Kasumi-1 (cell line): ENCODE measurements at regions not wholly inside any gene's neighbourhood (a gene's known extent, or its start where the extent isn't known, plus 50 kb on each side); places are given as distances from the start of the nearest gene placed in this dataset.
"Not testable (repeated sequence)": the region's sequence is repeated elsewhere in the genome, so short reads cannot be mapped to it uniquely, and the experiment has no call there.

ENCODE experiments used
- DNase-seq, 2 experiments: peaks; one replicate each; lab custom pipeline; 2025; lab: John Stamatoyannopoulos, UW

DNA sequence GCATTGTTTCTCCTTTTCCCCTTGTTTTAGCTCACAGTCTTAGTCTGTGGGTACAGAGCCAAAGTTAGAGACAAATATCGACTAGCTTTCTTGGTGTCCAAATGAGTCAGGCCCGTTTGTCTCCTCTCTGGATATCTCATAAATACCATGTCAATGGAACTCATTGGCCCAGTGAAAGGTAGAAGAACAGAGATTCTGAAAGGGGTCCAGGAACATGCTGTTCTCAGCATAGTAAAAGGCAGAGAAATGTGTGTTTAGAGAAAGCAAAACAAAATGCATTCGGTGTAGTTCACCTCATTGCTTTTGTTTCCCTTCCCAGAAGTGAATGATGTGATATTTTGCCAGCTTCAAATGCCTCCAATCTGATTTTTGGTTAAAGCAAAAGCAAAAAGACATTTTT lies 238.6 kb upstream of the SLC8A1 start:
- DNase-seq: no peak

DNA sequence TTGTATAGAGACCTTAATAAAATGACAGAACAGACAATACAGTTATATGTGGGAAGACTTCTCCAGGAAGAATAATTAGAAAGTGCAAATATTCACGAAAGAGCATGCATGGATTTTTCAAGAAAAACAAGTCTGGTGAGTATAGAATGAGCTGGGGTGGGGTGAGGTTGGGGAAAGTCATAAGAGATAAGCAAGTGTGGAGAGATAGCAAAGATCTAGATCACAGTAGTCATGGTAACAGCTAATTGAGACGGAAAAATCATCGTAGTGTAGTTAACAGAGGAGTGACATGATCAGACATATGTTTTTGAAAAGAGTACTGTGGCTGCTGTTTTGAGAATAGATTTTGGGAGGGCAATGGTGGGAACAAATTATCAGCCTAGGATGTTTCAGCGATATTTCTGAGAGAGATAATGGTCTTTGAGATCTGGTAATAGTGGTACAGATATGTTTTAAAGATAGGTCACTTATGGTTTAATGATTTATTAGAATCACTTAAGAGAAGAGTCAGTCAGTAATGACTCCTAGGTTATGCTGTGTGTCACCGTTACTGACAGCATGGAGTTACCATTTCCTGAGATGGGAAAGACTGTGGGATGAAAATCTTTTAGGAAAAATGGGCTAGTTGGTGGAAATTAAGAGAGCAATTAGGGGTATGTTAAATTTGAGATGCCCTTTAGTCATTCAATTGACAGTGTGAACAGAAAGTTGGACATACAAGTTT lies 248.5 kb upstream of the SLC8A1 start:
- DNase-seq: no peak

- DNase-seq: not testable (repeated sequence)
Observed at GRCh38 chr2:40712197-40712894, 260.5 kb upstream of the SLC8A1 start.

DNA sequence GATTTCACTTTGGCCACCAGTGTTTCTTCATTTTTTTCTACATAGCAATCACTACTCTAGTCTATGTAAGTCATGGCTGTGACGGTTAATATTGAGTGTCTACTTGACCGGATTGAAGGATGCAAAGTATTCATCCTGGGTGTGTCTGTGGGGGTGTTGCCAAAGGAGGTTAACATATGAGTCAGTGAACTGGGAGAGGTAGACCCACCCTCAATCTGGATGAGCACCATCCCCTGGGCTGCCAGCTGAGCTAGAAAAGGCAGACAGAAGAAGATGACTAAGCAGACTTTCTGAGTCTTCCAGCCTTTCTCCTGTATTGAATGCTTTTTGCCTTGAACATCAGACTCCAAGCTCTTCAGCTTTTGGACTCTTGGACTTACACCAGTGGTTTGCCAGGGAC lies 265.0 kb upstream of the SLC8A1 start:
- DNase-seq: no peak

DNA sequence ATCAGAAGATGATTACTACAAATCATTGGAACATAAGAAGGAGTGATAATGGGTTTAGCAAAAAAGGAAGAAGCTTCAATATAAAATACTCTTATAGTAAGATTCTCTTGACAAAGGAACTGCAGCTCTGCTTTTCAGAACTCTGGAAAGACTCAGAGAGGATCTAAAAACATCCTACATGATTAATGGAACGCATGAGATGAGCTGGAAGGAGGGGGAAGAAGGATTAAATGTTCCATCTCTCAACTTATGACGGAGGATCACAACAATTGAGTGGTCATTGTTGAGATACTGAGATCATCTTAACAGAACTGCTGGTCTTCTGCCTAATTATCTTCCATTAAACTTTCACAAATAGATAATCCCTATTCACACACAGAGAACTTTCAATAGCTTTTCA lies 267.5 kb upstream of the SLC8A1 start:
- no peak for DNase-seq

DNA sequence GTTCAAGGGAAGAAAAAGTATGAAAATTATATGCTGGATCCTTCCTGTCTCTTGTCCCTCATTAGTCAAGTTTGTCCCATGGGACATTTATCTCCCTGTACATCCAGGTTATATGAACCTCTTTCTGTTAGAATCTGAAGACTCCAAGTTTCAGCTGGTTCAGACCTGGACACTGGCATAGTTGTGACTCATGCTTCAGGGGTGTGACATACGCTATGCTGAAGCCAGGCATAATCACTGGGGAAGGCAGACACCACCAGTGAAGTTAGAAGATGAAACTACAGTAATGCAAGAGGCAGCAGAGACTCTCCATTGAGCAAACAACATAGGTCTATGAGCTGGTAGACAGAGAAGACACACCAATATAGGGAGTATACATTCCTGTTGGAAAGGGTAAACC lies 269.7 kb upstream of the SLC8A1 start:
- no peak for DNase-seq

DNA sequence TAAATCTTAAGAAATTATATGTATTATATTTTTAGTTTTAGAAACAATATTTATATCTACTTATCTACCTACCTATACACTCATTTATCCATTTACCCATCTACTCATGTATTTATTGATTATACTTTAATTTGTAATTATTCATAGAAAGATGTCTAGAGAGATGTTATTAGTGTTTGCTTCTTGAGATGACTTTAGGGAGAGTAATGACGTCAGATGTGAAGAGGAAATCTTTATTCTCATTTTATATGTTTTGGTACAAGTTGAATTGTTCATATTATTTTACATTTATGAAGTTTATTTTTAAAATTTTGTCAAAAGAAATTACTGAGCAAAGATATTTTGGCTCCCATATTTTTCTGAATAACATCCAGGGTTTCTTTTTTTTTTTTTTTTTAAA lies 271.3 kb upstream of the SLC8A1 start:
- DNase-seq: no peak

- DNase-seq: no peak
Observed at GRCh38 chr2:40725040-40725439, 273.1 kb upstream of the SLC8A1 start.

DNA sequence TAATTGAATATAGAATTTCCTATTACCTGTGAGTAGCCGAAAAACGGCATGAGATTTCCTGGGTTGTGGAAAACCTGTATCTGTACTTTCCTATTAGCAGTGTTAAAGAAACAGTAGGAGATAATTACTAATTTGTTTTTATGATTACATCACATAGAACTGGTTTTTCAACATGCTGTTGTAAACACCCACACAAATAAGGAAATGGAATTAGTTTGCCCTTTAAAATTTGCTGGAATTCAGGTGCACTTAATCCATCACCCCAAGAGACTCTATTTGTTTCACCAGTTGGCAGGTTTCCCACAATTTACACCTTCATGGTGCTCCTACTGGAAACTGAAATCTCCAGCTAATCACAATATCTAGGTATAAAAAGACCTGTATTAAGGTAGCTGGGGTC lies 274.1 kb upstream of the SLC8A1 start:
- no peak for DNase-seq

DNA sequence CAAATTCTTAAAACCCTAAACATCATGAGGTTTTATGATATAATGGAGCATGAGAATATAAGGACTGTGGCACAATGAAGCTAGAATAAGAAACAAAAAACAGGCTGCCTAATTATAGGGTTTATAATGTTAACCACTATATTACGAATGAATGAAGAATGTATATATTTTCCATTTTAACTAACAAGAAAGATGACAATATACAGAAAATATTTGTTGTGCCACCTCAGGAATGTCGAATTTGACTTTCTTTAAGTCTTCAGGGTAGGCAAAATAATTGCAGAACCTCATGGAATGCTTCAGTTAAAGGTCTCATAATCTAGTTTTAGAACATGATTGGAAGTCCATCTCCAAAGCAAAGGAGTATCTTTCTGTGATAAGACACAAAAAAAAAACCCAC lies 282.9 kb upstream of the SLC8A1 start:
- DNase-seq: no peak

GRCh38 chr2:40737180-40737579 lies 285.3 kb upstream of the SLC8A1 start:
- no peak for DNase-seq

DNA sequence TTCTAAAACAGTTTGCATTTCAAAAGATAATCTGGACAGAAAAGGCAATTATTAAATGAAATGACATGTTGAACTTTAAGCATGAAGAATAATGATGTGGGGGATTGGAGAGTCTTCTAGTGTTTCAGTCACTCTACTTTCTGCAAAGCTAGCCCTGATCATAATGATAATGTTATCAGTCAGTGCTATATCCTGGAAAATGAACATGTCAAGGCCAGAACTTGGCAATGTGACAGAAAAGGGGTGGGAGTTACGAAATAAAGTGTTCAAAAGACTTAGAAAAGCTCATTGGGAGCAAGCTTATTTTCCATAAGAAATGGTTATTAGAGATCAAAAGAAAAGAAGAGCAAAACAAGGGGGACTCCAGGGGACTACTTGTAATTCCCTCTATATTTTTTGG lies 288.5 kb upstream of the SLC8A1 start:
- DNase-seq: no peak

GRCh38 chr2:40741532-40741931 lies 289.6 kb upstream of the SLC8A1 start:
- DNase-seq: no peak

GRCh38 chr2:40746191-40746590 lies 294.3 kb upstream of the SLC8A1 start:
- no peak for DNase-seq

GRCh38 chr2:40751981-40752380 lies 300.1 kb upstream of the SLC8A1 start:
- DNase-seq: no peak

DNA sequence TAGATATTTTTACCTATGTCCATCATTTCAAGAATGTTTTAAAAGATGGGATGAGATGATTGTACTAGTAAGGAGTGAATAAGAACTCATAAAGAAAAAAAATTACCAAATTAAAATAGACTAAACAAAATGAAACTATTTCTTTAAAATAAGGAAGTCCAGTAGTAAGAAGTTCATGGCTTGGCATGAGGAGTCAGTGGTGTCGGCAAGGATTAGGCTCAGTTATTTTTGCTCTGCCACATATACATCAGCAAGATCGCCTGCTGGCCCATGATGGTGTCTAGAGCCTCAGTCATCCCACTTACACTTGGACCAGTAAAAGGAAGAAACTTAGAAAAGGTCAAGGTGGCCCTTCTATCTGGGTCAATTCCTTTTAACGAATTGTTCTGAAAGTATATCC lies 300.9 kb upstream of the SLC8A1 start:
- DNase-seq: no peak

DNA sequence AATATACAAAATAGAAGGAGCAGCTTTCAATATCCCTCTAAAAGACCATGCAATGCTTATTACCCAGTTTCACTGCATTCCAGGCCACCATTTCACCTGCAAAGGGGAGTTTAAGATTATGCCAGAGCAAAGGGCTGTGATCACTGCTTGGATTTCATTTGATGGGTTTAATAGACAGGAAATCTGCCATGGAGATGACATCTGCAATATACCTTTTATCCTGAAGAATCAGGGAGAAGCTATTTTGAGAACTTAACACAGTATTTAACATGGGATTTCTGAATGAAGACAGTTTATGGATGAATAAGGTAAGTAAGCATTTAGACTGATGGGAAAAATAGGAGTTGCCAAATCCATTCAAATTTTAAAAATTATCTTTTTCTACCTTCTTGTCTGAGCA lies 303.0 kb upstream of the SLC8A1 start:
- DNase-seq: no peak

DNA sequence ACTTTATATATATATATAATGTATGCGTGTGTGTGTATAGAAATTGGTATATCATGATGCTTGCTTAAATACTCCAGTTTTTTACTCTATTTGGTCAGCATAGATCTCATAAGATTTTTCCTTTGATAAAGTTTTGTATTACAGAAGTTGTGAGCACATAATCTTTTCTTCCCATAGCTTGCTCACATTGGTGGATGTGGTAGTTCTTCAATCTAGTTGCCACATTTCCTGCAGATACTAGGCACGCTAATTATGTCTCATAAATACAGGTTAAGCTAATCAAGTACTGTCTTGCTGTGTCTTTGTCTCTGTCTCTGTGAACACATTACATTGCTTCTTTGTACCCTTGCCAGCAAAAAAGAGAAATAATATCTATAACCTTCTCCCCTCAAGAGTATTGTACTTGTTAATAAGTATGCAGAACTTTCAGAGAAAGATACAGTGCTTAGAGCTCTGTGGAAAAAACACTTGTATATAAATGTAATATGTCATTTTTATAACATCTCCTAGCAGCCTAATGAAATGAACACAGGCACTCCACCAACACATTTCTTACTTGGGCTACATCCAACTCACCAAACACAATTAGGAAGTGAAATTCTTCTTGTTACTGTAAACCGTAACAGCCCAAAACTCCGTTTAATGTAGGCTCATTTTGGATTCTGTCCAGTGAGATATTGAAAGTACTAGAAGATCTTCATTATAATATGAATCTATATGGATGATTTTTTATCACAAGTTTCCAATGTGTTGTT lies 306.7 kb upstream of the SLC8A1 start:
- DNase-seq: no peak

- DNase-seq: peak; percentile 83 to 85
Observed at GRCh38 chr2:40760071-40760666, 308.3 kb upstream of the SLC8A1 start.

GRCh38 chr2:40773291-40773690 lies 321.4 kb upstream of the SLC8A1 start:
- no peak for DNase-seq

DNA sequence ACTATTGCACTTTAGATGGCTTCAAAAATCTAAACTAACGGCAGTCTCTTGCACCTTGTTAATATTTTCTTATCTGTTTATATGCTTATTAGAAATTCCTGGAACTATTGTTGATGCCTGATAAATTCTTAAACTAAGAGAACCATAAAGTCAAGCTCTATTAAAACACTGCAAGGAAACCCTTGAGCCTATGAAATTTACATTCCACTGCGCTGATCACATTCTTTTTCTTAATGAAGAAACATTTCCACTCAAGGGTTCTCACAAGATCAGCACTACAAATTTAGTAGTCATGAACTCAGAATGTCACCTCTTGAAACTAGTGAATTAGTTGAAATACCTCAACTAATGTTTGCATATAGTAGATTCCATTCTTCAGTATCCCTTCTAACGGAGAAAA lies 331.8 kb upstream of the SLC8A1 start:
- DNase-seq: no peak

DNA sequence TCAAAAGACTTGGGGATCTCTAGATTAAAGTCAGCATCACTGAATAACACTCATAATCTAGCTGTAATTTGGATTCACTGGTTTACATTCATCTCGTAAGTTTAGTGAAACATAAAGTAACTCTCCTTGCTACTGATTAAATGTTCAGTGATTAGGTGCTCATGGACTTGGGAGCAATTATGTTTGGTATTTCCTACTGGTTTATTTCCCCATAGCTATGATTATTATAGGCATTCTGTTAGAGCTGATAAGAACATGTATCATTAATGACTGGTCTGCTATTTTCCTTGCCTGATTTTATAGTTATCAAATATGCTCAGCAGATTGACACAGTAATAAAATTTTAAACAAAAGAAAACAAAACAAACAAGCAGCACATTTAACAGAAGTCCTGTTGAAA lies 334.7 kb upstream of the SLC8A1 start:
- DNase-seq: no peak

DNA sequence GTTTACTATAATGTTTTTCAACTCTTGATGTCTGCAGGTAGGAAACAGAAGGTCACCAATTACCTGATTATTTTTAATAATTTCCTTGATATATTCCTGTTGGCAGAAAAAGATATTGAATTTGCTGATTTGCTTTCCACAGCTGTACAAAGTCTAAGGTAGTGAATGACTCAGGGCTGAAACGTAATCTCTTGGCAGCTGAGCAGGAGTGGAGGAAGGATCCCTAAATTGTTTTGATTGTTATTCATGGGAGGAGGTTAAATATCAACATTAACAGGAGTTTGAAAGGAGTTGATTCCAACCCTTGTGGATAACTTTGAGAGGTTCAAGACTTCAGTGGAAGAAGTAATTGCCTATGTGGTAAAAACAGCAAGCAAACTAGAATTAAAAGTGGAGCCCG lies 345.2 kb upstream of the SLC8A1 start:
- DNase-seq: no peak
